GM12873 (cell line): ENCODE measurements at regions not wholly inside any gene's neighbourhood (a gene's known extent, or its start where the extent isn't known, plus 50 kb on each side); places are given as distances from the start of the nearest gene placed in this dataset.

Experiments
- TF ChIP-seq, protein P1 (sequence below): IDR thresholded peaks from 2 replicates; pipeline ENCODE4 v1.5.1; 2012; ENCODE audit warnings: low read depth, mild to moderate bottlenecking, moderate library complexity, low read length, control low read depth; ENCODE audit not compliant: insufficient read depth; ENCODE audit errors: missing control alignments

- TF ChIP-seq, protein P1, sequence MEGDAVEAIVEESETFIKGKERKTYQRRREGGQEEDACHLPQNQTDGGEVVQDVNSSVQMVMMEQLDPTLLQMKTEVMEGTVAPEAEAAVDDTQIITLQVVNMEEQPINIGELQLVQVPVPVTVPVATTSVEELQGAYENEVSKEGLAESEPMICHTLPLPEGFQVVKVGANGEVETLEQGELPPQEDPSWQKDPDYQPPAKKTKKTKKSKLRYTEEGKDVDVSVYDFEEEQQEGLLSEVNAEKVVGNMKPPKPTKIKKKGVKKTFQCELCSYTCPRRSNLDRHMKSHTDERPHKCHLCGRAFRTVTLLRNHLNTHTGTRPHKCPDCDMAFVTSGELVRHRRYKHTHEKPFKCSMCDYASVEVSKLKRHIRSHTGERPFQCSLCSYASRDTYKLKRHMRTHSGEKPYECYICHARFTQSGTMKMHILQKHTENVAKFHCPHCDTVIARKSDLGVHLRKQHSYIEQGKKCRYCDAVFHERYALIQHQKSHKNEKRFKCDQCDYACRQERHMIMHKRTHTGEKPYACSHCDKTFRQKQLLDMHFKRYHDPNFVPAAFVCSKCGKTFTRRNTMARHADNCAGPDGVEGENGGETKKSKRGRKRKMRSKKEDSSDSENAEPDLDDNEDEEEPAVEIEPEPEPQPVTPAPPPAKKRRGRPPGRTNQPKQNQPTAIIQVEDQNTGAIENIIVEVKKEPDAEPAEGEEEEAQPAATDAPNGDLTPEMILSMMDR: no peak
These were observed 100.0 kb upstream of the PIEZO2 start for GRCh38 chr18:11249391-11249790.

DNA sequence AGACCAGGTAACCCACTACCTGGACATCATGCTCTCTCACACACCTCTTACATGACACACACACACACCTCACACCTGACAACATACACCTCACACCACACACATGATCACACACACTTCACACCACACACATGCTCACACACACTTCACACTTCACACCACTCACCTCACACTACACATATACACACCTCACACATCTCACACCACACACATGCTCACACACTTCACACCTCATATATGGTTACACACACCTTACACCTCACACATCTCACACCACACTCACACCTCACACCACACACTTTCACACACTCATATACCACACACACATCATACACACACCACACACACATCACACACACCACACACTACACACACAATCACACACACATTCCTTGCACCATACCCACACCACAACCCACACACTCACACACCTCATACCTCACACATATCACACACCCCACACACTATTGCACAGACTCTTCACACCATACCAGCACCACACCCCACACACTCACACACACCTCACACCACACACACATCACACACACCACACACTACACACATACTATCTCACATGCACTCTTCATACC, 98.1 kb upstream of the PIEZO2 start:
- TF ChIP-seq, protein P1: no peak

GRCh38 chr18:11246495-11247300, 97.3 kb upstream of the PIEZO2 start:
- TF ChIP-seq, protein P1: no peak

- TF ChIP-seq, protein P1: no peak
These were observed 96.5 kb upstream of the PIEZO2 start for GRCh38 chr18:11245879-11246278.

DNA sequence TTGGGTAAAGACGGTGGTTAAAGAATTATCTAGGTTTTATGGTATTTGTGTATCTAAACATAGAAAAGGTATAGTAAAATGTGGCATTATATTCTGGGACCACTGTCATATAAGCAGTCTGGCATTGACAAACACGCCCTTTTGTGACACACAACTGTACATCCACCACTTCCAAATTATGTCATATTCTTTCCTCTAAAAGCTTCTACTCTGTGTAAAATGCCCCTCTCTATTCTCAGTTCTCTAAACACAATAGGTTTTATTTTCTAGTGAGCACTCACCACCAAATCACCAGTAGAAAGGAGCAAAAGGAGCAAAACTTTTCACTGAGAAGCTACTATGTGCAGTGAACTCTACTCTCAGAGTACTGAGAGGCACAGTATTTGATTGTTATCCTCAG, 88.1 kb upstream of the PIEZO2 start:
- TF ChIP-seq, protein P1: no peak

DNA sequence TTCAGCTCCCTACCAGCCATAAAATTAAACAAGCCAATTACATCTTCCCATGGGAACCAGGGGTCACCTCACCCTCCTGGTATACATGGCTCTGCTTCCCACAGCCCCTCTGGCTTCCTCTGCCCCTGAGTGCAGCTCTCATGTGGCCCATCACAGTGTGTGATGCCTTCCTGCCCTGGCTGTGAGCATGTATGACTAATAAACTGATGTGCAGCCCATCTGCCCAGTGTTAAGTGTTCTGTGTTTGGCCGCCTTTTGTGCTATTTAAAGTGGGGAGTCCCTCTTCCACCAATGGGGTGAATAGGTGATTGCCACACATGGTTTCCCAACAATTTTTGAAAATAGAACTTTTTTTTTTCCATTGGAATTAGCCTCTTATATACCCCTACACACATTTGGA, 87.7 kb upstream of the PIEZO2 start:
- TF ChIP-seq, protein P1: no peak

DNA sequence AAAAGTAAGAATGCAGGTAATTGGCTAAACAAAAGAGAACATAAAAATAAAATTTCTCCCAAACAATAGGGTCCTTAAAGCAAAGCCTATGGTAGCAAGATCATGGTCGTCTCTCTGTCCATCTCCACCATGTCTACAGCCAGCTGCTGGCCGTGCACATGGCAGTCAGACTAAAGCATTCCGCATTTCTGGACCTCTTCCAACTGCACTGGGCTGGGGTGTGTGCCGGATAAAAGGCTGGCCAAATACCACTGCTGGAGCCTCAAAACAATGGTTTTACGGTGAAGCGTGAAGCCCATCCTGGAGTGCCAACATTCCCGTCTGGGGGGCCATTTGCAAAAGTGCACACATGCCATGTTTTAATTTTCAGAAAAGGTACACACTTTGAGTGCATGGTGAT, 74.8 kb upstream of the PIEZO2 start:
- TF ChIP-seq, protein P1: no peak
